ENCODE measurements at regions not wholly inside any gene's neighbourhood (a gene's known extent, or its start where the extent isn't known, plus 50 kb on each side); places are given as distances from the start of the nearest gene placed in this dataset.

DNA sequence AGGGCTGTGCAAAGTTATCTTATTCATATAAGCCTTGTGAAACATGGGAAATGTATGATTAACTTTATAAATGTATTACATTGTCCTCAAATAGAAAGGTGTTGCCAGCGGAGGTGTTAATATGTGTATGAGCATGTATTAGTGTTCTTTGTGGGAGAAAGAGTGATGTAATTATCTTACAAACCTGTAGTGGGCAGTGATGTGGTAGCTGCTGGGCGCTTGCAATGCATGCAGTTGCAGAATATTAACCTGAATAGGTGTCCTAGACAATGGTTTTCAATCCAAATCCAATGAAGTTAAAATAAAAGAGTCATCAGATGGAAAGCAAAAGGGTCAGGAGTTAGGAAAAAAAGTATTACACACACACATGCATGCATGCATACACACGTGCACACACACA is 881.3 kb upstream of the CADM2 start:
- TF ChIP-seq, protein P1, sequence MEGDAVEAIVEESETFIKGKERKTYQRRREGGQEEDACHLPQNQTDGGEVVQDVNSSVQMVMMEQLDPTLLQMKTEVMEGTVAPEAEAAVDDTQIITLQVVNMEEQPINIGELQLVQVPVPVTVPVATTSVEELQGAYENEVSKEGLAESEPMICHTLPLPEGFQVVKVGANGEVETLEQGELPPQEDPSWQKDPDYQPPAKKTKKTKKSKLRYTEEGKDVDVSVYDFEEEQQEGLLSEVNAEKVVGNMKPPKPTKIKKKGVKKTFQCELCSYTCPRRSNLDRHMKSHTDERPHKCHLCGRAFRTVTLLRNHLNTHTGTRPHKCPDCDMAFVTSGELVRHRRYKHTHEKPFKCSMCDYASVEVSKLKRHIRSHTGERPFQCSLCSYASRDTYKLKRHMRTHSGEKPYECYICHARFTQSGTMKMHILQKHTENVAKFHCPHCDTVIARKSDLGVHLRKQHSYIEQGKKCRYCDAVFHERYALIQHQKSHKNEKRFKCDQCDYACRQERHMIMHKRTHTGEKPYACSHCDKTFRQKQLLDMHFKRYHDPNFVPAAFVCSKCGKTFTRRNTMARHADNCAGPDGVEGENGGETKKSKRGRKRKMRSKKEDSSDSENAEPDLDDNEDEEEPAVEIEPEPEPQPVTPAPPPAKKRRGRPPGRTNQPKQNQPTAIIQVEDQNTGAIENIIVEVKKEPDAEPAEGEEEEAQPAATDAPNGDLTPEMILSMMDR (conservative IDR thresholded peaks at IDR 0.05; ENCODE audit: low read depth, low read length), result peak; percentile 64
- TF ChIP-seq EZH2phosphoT487 (IDR thresholded peaks at IDR 0.05; ENCODE audit: borderline replicate concordance, low read length), result no peak
- no peak for TF ChIP-seq EZH2 (IDR thresholded peaks at IDR 0.05; ENCODE audit: low read length, unreplicated experiment)
- H3K4me1 ChIP-seq (ENCODE audit: insufficient read depth, low read length), result peaks cover 8% of the 10 kb centered on the region
- H3K9ac ChIP-seq (ENCODE audit: low read length), result no peak overlapping the region
- H3F3A ChIP-seq (ENCODE audit: low read length, unreplicated experiment), result no peaks in the 10 kb centered on the region
- intact Hi-C loops (cut with micrococcal nuclease), result no loop called here
- no peak overlapping the region for H3K4me2 ChIP-seq (ENCODE audit: low read length)
- H3K79me2 ChIP-seq (ENCODE audit: low read length), result no peaks in the 10 kb centered on the region
- H3K27me3 ChIP-seq (ENCODE audit: low read length), result no peaks in the 10 kb centered on the region
- POLR2A ChIA-PET (ENCODE audit: unreplicated experiment), result no interaction called here
- H3K36me3 ChIP-seq (ENCODE audit: low read depth, low read length), result no peaks in the 10 kb centered on the region
- H3K4me3 ChIP-seq (ENCODE audit: low read length), result no peak overlapping the region
- CTCF ChIA-PET, result interaction anchor here (0.6 kb wide), 1 partner anchor 75 kb away, joined by 9 read pairs; no protein-coding TSS in a partner anchor
- no TSS peak for BruUV-seq (replicated peaks)
- no peak overlapping the region for H3K27ac ChIP-seq (ENCODE audit: low read length)
- H4K20me1 ChIP-seq (ENCODE audit: low read length), result no peaks in the 10 kb centered on the region
- no peaks in the 10 kb centered on the region for H3K9me2 ChIP-seq (replicated peaks; ENCODE audit: low read length)
- no peak overlapping the region for H2AFZ ChIP-seq (ENCODE audit: low read length)
- H3K9me3 ChIP-seq (ENCODE audit: low read length), result no peaks in the 10 kb centered on the region
- no peak for ATAC-seq
- DNase-seq, result peak; percentile 32

DNA sequence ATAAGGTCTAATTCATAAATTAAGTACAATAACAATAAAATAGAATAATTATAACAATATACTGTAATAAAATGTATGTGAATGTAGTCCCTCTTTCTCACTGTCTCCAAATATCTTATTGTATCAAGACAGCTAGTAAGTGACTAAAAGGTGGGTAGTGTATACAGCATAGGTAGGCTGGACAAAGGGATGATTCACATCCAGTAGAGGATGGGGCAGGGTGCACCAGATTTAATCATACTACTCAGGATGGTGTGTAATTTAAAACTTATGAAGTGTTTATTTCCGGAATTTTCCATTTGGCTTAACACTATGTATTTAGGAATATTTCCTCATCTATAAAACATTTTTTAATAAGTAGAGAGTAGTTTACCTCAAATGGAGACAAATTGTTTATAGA is 876.1 kb upstream of the CADM2 start:
- Histone ChIP-seq H3K9ac (ENCODE audit: low read length) (no peak overlapping the region), H3F3A (ENCODE audit: low read length, unreplicated experiment) (no peaks in the 10 kb centered on the region), H3K4me2 (ENCODE audit: low read length) (no peak overlapping the region), H3K4me3 (ENCODE audit: low read length) (no peak overlapping the region), H2AFZ (ENCODE audit: low read length) (no peak overlapping the region), H3K79me2 (ENCODE audit: low read length) (no peaks in the 10 kb centered on the region), H3K9me2 (replicated peaks; ENCODE audit: low read length) (no peaks in the 10 kb centered on the region), H4K20me1 (ENCODE audit: low read length) (no peaks in the 10 kb centered on the region), H3K36me3 (ENCODE audit: low read depth, low read length) (no peaks in the 10 kb centered on the region), H3K27ac (ENCODE audit: low read length) (peak overlapping the region; percentile 25; the same call in 1 of the 2 replicates), H3K4me1 (ENCODE audit: insufficient read depth, low read length) (peaks cover 13% of the 10 kb centered on the region), H3K9me3 (ENCODE audit: low read length) (no peaks in the 10 kb centered on the region), H3K27me3 (ENCODE audit: low read length) (no peaks in the 10 kb centered on the region)
- CTCF ChIA-PET, result no interaction called here
- no TSS peak for BruUV-seq (replicated peaks)
- POLR2A ChIA-PET (ENCODE audit: unreplicated experiment), result no interaction called here
- ATAC-seq (peak; percentile 100), DNase-seq (peak; percentile 81)
- intact Hi-C loops (cut with micrococcal nuclease), result loop anchor here (2.0 to 5.0 kb wide), 2 partner anchors 26 to 130 kb away; no protein-coding TSS in a partner anchor
- TF ChIP-seq EZH2phosphoT487 (IDR thresholded peaks at IDR 0.05; ENCODE audit: borderline replicate concordance, low read length) (no peak), EZH2 (IDR thresholded peaks at IDR 0.05; ENCODE audit: low read length, unreplicated experiment) (no peak)
- TF ChIP-seq, protein P1 (conservative IDR thresholded peaks at IDR 0.05; ENCODE audit: low read depth, low read length), result no peak

- no peaks in the 10 kb centered on the region for H3K27me3 ChIP-seq (ENCODE audit: low read length)
- H3K4me2 ChIP-seq (ENCODE audit: low read length), result peak overlapping the region; percentile 46
- intact Hi-C loops (cut with micrococcal nuclease), result loop anchor here (2.0 kb wide), 1 partner anchor 16 kb away; no protein-coding TSS in a partner anchor
- peak overlapping the region; percentile 10; the same call in 1 of the 2 replicates for H3K9ac ChIP-seq (ENCODE audit: low read length)
- ChIA-PET CTCF (no interaction called here), POLR2A (ENCODE audit: unreplicated experiment) (no interaction called here)
- no peaks in the 10 kb centered on the region for H3K9me3 ChIP-seq (ENCODE audit: low read length)
- no peaks in the 10 kb centered on the region for H3K4me1 ChIP-seq (ENCODE audit: insufficient read depth, low read length)
- H3F3A ChIP-seq (ENCODE audit: low read length, unreplicated experiment), result no peaks in the 10 kb centered on the region
- peak; percentile 61 for ATAC-seq
- H3K4me3 ChIP-seq (ENCODE audit: low read length), result peak overlapping the region; percentile 15; the same call in 1 of the 2 replicates
- H4K20me1 ChIP-seq (ENCODE audit: low read length), result no peaks in the 10 kb centered on the region
- DNase-seq, result no peak
- TF ChIP-seq, protein P1 (conservative IDR thresholded peaks at IDR 0.05; ENCODE audit: low read depth, low read length), result no peak
- no peak for TF ChIP-seq EZH2 (IDR thresholded peaks at IDR 0.05; ENCODE audit: low read length, unreplicated experiment)
- no peak for TF ChIP-seq EZH2phosphoT487 (IDR thresholded peaks at IDR 0.05; ENCODE audit: borderline replicate concordance, low read length)
- no TSS peak for BruUV-seq (replicated peaks)
- H3K27ac ChIP-seq (ENCODE audit: low read length), result no peak overlapping the region
- H3K79me2 ChIP-seq (ENCODE audit: low read length), result no peaks in the 10 kb centered on the region
- H3K36me3 ChIP-seq (ENCODE audit: low read depth, low read length), result no peaks in the 10 kb centered on the region
- H2AFZ ChIP-seq (ENCODE audit: low read length), result peak overlapping the region; percentile 57
- H3K9me2 ChIP-seq (replicated peaks; ENCODE audit: low read length), result no peaks in the 10 kb centered on the region
Measured at GRCh38 chr3:84092907-84093306, 865.9 kb upstream of the CADM2 start.
